GM12891 (cell line): ENCODE measurements at regions not wholly inside any gene's neighbourhood (a gene's known extent, or its start where the extent isn't known, plus 50 kb on each side); places are given as distances from the start of the nearest gene placed in this dataset.
"Not testable (repeated sequence)": the region's sequence is repeated elsewhere in the genome, so short reads cannot be mapped to it uniquely, and the experiment has no call there.

Source experiments
- DNase-seq: peaks from one replicate; pipeline ENCODE4 v3.0.0; 2011; ENCODE audit warnings: low spot score; ENCODE audit not compliant: insufficient read length
- FAIRE-seq: peaks from 2 replicates; lab custom pipeline; 2011; peaks lifted over from hg19 to GRCh38; lab: Jason Lieb, UNC
- PAX5 ChIP-seq: IDR thresholded peaks from 2 replicates; pipeline ENCODE4 v1.6.1; 2011; ENCODE audit warnings: low read length, moderate library complexity, mild to moderate bottlenecking; ENCODE audit not compliant: insufficient read depth, severe bottlenecking
- POLR2A ChIP-seq: IDR thresholded peaks from 2 replicates; pipeline ENCODE4 v1.6.1; 2011; ENCODE audit warnings: low read depth, low read length, control low read depth
- POLR2AphosphoS5 ChIP-seq: IDR thresholded peaks from 2 replicates; pipeline ENCODE4 v1.6.1; 2011; ENCODE audit warnings: low read depth, low read length, control low read depth
- POU2F2 ChIP-seq: IDR thresholded peaks from 2 replicates; pipeline ENCODE4 v1.6.1; 2011; ENCODE audit warnings: low read depth, mild to moderate bottlenecking, control low read depth, low read length, moderate library complexity
- SPI1 ChIP-seq: IDR thresholded peaks from 2 replicates; pipeline ENCODE4 v1.6.1; 2011; ENCODE audit warnings: low read depth, low read length, control low read depth
- TAF1 ChIP-seq: IDR thresholded peaks from 2 replicates; pipeline ENCODE4 v1.6.1; 2011; ENCODE audit warnings: low read depth, low read length, control low read depth

- DNase-seq, result no peak
- no peak for TF ChIP-seq PAX5
- TF ChIP-seq POLR2AphosphoS5, result no peak
- TF ChIP-seq POU2F2, result no peak
- no peak for TF ChIP-seq SPI1
- no peak for TF ChIP-seq POLR2A
- no peak for TF ChIP-seq TAF1
- no peak for FAIRE-seq
Measured at GRCh38 chr1:177701654-177702353, 268.1 kb downstream of the SEC16B start.

- TF ChIP-seq SPI1 (no peak), POLR2A (no peak), TAF1 (no peak), POLR2AphosphoS5 (no peak), POU2F2 (no peak), PAX5 (no peak)
- FAIRE-seq, result no peak
- DNase-seq, result no peak
Measured at GRCh38 chr1:177700856-177701255, 269.0 kb downstream of the SEC16B start.

- DNase-seq (no peak), FAIRE-seq (no peak)
- TF ChIP-seq SPI1, result no peak
- no peak for TF ChIP-seq PAX5
- TF ChIP-seq POLR2A, result no peak
- no peak for TF ChIP-seq POU2F2
Measured at GRCh38 chr1:177690996-177691395, 278.9 kb downstream of the SEC16B start.

GRCh38 chr1:177687544-177687943, 282.3 kb downstream of the SEC16B start:
- FAIRE-seq (no peak), DNase-seq (no peak)
- TF ChIP-seq SPI1 (no peak), TAF1 (no peak), POU2F2 (no peak), PAX5 (no peak), POLR2AphosphoS5 (no peak), POLR2A (no peak)

- no peak for DNase-seq
- no peak for FAIRE-seq
- TF ChIP-seq PAX5 (no peak), POU2F2 (no peak), POLR2A (no peak), POLR2AphosphoS5 (no peak), SPI1 (no peak), TAF1 (no peak)
Measured at GRCh38 chr1:177686933-177687332, 282.9 kb downstream of the SEC16B start.

- FAIRE-seq, result no peak
- no peak for DNase-seq
- TF ChIP-seq SPI1 (no peak), TAF1 (no peak), POLR2A (no peak), PAX5 (no peak), POLR2AphosphoS5 (no peak), POU2F2 (no peak)
Measured at GRCh38 chr1:177669161-177669560, 300.7 kb downstream of the SEC16B start.

- no peak for FAIRE-seq
- TF ChIP-seq POLR2AphosphoS5 (no peak), POU2F2 (no peak), POLR2A (no peak)
Measured at GRCh38 chr1:177665935-177666334, 303.9 kb downstream of the SEC16B start.

GRCh38 chr1:177664742-177665141, 305.1 kb downstream of the SEC16B start:
- DNase-seq, FAIRE-seq: not testable (repeated sequence)

More at GRCh38 chr1:177665935-177666334, 303.9 kb downstream of the SEC16B start:
- no peak for DNase-seq

GRCh38 chr1:177660188-177660587, 309.7 kb downstream of the SEC16B start:
- no peak for FAIRE-seq

GRCh38 chr1:177659281-177659680, 310.6 kb downstream of the SEC16B start:
- no peak for FAIRE-seq
- no peak for TF ChIP-seq PAX5
- TF ChIP-seq POU2F2, result no peak
- no peak for TF ChIP-seq POLR2A
- TF ChIP-seq TAF1, result no peak
- TF ChIP-seq SPI1, result no peak
- TF ChIP-seq POLR2AphosphoS5, result no peak
- no peak for DNase-seq

More at GRCh38 chr1:177660188-177660587, 309.7 kb downstream of the SEC16B start:
- no peak for DNase-seq
- TF ChIP-seq POU2F2, result no peak
- no peak for TF ChIP-seq PAX5
